ENCODE measurements at regions not wholly inside any gene's neighbourhood (a gene's known extent, or its start where the extent isn't known, plus 50 kb on each side); places are given as distances from the start of the nearest gene placed in this dataset.

GRCh38 chr6:14423955-14424354 lies 306.4 kb downstream of the CD83 start:
- TF ChIP-seq POLR2AphosphoS5 (IDR thresholded peaks at IDR 0.05; ENCODE audit: low read depth, low read length) = no peak
- no peak for TF ChIP-seq CTCF (IDR thresholded peaks at IDR 0.05)
- no peak for TF ChIP-seq REST (IDR thresholded peaks at IDR 0.05; ENCODE audit: insufficient read depth in 1 of 2, low read depth in 2 of 2, low read length in 1 of 2)
